HL-60 (cell line): ENCODE measurements at regions not wholly inside any gene's neighbourhood (a gene's known extent, or its start where the extent isn't known, plus 50 kb on each side); places are given as distances from the start of the nearest gene placed in this dataset.
"Not testable (repeated sequence)": the region's sequence is repeated elsewhere in the genome, so short reads cannot be mapped to it uniquely, and the experiment has no call there.

Experiments used
- CTCF ChIP-seq: IDR thresholded peaks from one replicate; pipeline ENCODE4 v1.5.1; 2011; ENCODE audit warnings: low read length, control low read depth, inconsistent platforms; ENCODE audit not compliant: insufficient read depth
- GABPA ChIP-seq: IDR thresholded peaks from 2 replicates; pipeline ENCODE4 v1.6.1; 2012; ENCODE audit warnings: low read depth
- POLR2AphosphoS5 ChIP-seq: IDR thresholded peaks from 2 replicates; pipeline ENCODE4 v1.6.1; 2012; ENCODE audit warnings: low read depth
- REST ChIP-seq: IDR thresholded peaks from 2 replicates; pipeline ENCODE4 v1.6.1; 2012; ENCODE audit warnings: low read depth; ENCODE audit not compliant: insufficient replicate concordance
- SPI1 ChIP-seq: IDR thresholded peaks from 2 replicates; pipeline ENCODE4 v1.6.1; 2012; ENCODE audit warnings: low read depth, mild to moderate bottlenecking, borderline replicate concordance

DNA sequence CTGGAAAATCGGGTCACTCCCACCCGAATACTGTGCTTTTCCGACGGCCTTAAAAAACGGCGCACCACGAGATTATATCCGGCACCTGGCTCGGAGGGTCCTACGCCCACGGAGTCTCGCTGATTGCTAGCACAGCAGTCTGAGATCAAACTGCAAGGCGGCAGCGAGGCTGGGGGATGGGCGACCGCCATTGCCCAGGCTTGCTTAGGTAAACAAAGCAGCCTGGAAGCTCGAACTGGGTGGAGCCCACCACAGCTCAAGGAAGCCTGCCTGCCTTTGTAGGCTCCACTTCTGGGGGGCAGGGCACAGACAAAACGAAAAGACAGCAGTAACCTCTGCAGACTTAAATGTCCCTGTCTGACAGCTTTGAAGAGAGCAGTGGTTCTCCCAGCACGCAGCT is 132.5 kb upstream of the TLE4 start:
- TF ChIP-seq POLR2AphosphoS5, CTCF, REST, GABPA, SPI1: not testable (repeated sequence)
